Loucy (cell line): ENCODE measurements at regions not wholly inside any gene's neighbourhood (a gene's known extent, or its start where the extent isn't known, plus 50 kb on each side); places are given as distances from the start of the nearest gene placed in this dataset.

ENCODE experiments used
- H2AFZ ChIP-seq: fragments of 200-600 bp; sonication (generic); 2 replicates; pipeline ENCODE4 v1.6.0; 2016; ENCODE audit warnings: antibody characterized with exemption, mild to moderate bottlenecking, low read length, moderate library complexity
- H3F3A ChIP-seq: fragments of 200-600 bp; 2 replicates; pipeline ENCODE4 v1.6.0; 2016; ENCODE audit warnings: antibody characterized with exemption, low read depth, mild to moderate bottlenecking
- H3K27me3 ChIP-seq: fragments of 200-600 bp; sonication (generic); 2 replicates; pipeline ENCODE4 v1.6.1; 2014; ENCODE audit warnings: low read length, mild to moderate bottlenecking; ENCODE audit not compliant: insufficient read depth, poor library complexity, severe bottlenecking
- H3K36me3 ChIP-seq: fragments of 200-600 bp; sonication (generic); 2 replicates; pipeline ENCODE4 v1.6.1; 2016; ENCODE audit warnings: low read length; ENCODE audit not compliant: insufficient read depth
- H3K4me1 ChIP-seq: fragments of 200-600 bp; sonication (generic); 2 replicates; pipeline ENCODE4 v1.5.1; 2014; ENCODE audit warnings: low read length, mild to moderate bottlenecking; ENCODE audit not compliant: insufficient read depth, poor library complexity, severe bottlenecking
- H3K4me2 ChIP-seq: fragments of 200-600 bp; sonication (generic); 2 replicates; pipeline ENCODE4 v1.6.0; 2014; ENCODE audit warnings: antibody characterized with exemption, low read length, low read depth, mild to moderate bottlenecking; ENCODE audit not compliant: poor library complexity, severe bottlenecking
- H3K4me3 ChIP-seq: fragments of 200-600 bp; sonication (generic); 2 replicates; pipeline ENCODE4 v1.5.1; 2014; ENCODE audit warnings: low read length, mild to moderate bottlenecking, mixed read lengths; ENCODE audit not compliant: poor library complexity, severe bottlenecking
- H3K79me2 ChIP-seq: fragments of 200-600 bp; sonication (generic); 2 replicates; pipeline ENCODE4 v1.6.1; 2014; ENCODE audit warnings: low read length; ENCODE audit not compliant: insufficient read depth
- H3K9ac ChIP-seq: fragments of 200-600 bp; sonication (generic); 2 replicates; pipeline ENCODE4 v1.6.0; 2014; ENCODE audit warnings: mild to moderate bottlenecking, low read depth, low read length, moderate library complexity; ENCODE audit not compliant: poor library complexity, severe bottlenecking
- H3K9me2 ChIP-seq: fragments of 200-600 bp; sonication (generic); replicated peaks from 2 replicates; pipeline ENCODE4 v1.6.1; 2016; ENCODE audit warnings: low read depth, low read length, mixed read lengths
- H3K9me3 ChIP-seq: fragments of 200-600 bp; sonication (generic); 2 replicates; pipeline ENCODE4 v1.6.1; 2014; ENCODE audit warnings: mild to moderate bottlenecking, antibody characterized with exemption, low read length, low read depth; ENCODE audit not compliant: insufficient read depth
- H4K20me1 ChIP-seq: fragments of 200-600 bp; sonication (generic); 2 replicates; pipeline ENCODE4 v1.6.0; 2014; ENCODE audit warnings: antibody characterized with exemption, low read length, mild to moderate bottlenecking; ENCODE audit not compliant: insufficient read depth, poor library complexity, severe bottlenecking
- CTCF ChIP-seq: fragments of 200-600 bp; sonication (generic); conservative IDR thresholded peaks from 2 replicates; pipeline ENCODE4 v1.5.1; 2014; ENCODE audit warnings: mild to moderate bottlenecking, antibody characterized with exemption, low read length
- EZH2phosphoT487 ChIP-seq: fragments of 200-600 bp; IDR thresholded peaks from 2 replicates; pipeline ENCODE4 v1.6.1; 2018; ENCODE audit warnings: antibody characterized with exemption, mild to moderate bottlenecking, moderate library complexity, borderline replicate concordance

GRCh38 chr22:26957176-26957575 lies 299.8 kb downstream of the MIAT start:
- Histone ChIP-seq H3K4me1 (no peaks in the 10 kb centered on the region), H3K27me3 (no peaks in the 10 kb centered on the region), H3K4me3 (no peak overlapping the region), H3K36me3 (no peaks in the 10 kb centered on the region), H3F3A (no peaks in the 10 kb centered on the region), H3K9ac (no peak overlapping the region), H4K20me1 (no peaks in the 10 kb centered on the region), H3K9me2 (no peaks in the 10 kb centered on the region), H3K79me2 (no peaks in the 10 kb centered on the region), H2AFZ (no peak overlapping the region), H3K9me3 (no peaks in the 10 kb centered on the region), H3K4me2 (no peak overlapping the region)
- no peak for TF ChIP-seq CTCF
- no peak for TF ChIP-seq EZH2phosphoT487

- H3K27me3 ChIP-seq, result no peaks in the 10 kb centered on the region
- H3K4me3 ChIP-seq, result no peak overlapping the region
- no peaks in the 10 kb centered on the region for H3K9me3 ChIP-seq
- H2AFZ ChIP-seq, result no peak overlapping the region
- no peak overlapping the region for H3K4me2 ChIP-seq
- no peaks in the 10 kb centered on the region for H3K9me2 ChIP-seq
- H3F3A ChIP-seq, result no peaks in the 10 kb centered on the region
- no peaks in the 10 kb centered on the region for H3K79me2 ChIP-seq
- no peaks in the 10 kb centered on the region for H4K20me1 ChIP-seq
- no peaks in the 10 kb centered on the region for H3K36me3 ChIP-seq
- no peak overlapping the region for H3K9ac ChIP-seq
- no peak for TF ChIP-seq EZH2phosphoT487
- TF ChIP-seq CTCF, result no peak
- H3K4me1 ChIP-seq, result no peaks in the 10 kb centered on the region
These were observed 300.5 kb downstream of the MIAT start for GRCh38 chr22:26957897-26958296.

GRCh38 chr22:26958378-26958777 lies 301.0 kb downstream of the MIAT start:
- Histone ChIP-seq H3K4me1 (no peaks in the 10 kb centered on the region), H3K9ac (no peak overlapping the region), H4K20me1 (no peaks in the 10 kb centered on the region), H3K36me3 (no peaks in the 10 kb centered on the region), H3K9me3 (no peaks in the 10 kb centered on the region), H2AFZ (no peak overlapping the region), H3F3A (no peaks in the 10 kb centered on the region), H3K79me2 (no peaks in the 10 kb centered on the region), H3K4me2 (no peak overlapping the region), H3K27me3 (no peaks in the 10 kb centered on the region), H3K9me2 (no peaks in the 10 kb centered on the region), H3K4me3 (no peak overlapping the region)
- TF ChIP-seq EZH2phosphoT487, result no peak
- TF ChIP-seq CTCF, result no peak
